ENCODE measurements at regions not wholly inside any gene's neighbourhood (a gene's known extent, or its start where the extent isn't known, plus 50 kb on each side); places are given as distances from the start of the nearest gene placed in this dataset.

DNA sequence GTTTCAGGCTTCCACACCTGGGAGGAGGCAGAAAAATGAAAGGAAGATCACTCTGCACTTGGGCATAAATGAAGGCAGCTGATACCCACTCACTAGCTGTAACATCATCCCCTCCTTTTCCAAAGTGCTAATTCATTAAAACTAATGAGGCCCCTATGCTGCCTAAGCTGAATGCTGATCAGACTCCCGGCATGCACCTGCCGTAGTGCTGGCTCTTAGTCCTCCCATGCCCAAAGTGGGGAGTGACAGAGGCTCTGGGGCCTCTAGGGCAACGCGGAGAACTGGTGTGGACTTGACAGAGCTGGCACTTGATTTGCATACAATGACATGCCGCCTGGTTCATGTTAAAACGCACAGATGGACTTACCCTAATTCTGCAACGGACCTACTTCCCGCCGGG is 96.5 kb upstream of the NCAM1 start:
- ATAC-seq (ENCODE audit: low FRiP score): no peak
- no peak for DNase-seq (ENCODE audit: low spot score)
- no peak for TF ChIP-seq CTCF (IDR thresholded peaks at IDR 0.05)

- DNase-seq (ENCODE audit: low spot score) (no peak), ATAC-seq (ENCODE audit: low FRiP score) (no peak)
- TF ChIP-seq CTCF (IDR thresholded peaks at IDR 0.05): no peak
These were observed 89.2 kb upstream of the NCAM1 start for GRCh38 chr11:112871909-112872500.

- no peak for TF ChIP-seq CTCF (IDR thresholded peaks at IDR 0.05)
- no peak for DNase-seq (ENCODE audit: low spot score)
- ATAC-seq (ENCODE audit: low FRiP score): no peak
These were observed 86.2 kb upstream of the NCAM1 start for GRCh38 chr11:112874980-112875379.

DNA sequence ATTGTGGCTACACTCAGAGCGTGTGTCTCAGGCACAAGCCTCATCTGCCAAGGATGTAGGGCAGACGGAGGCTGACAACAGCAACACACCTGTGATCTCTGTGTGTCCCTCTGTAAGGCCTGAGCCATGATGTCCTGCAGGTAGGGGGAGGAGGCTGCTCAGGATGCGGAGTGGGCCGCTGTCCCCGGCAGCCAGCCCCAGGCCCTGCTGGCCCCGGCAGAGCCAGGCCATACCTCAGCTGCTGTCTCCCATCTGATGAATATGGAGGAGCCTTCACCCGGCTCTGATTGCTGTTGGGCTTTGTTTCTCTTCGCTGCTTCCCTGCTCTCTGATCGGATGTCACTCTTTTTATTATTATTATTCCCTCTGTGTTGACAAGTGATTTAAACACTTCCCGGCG is 83.6 kb upstream of the NCAM1 start:
- ATAC-seq (ENCODE audit: low FRiP score) (no peak), DNase-seq (ENCODE audit: low spot score) (no peak)
- TF ChIP-seq CTCF (IDR thresholded peaks at IDR 0.05): no peak

- TF ChIP-seq CTCF (IDR thresholded peaks at IDR 0.05): no peak
- DNase-seq (ENCODE audit: low spot score): no peak
- no peak for ATAC-seq (ENCODE audit: low FRiP score)
These were observed 83.1 kb upstream of the NCAM1 start for GRCh38 chr11:112878033-112878601.

DNA sequence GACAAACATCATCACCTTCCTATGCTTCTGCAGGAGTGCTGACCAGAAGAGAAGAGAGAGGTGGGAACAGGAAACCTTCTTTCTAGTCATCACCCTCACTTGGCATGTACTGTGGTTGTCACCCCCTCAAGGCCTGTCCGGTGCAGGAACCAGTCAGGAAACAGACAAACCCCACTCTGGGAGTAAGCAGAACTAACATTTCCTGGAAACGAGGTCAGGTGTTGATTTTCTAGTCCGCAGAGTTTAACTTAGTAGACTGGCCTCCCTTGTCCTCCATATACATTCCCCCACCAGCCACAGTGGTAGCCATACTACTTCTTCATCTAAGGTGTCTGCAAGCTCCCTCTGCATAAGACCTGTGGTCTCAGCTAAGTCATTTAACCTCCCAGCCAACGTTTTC is 80.7 kb upstream of the NCAM1 start:
- no peak for TF ChIP-seq CTCF (IDR thresholded peaks at IDR 0.05)
- DNase-seq (ENCODE audit: low spot score) (no peak), ATAC-seq (ENCODE audit: low FRiP score) (no peak)

GRCh38 chr11:112881461-112881860 is 79.8 kb upstream of the NCAM1 start:
- TF ChIP-seq CTCF (IDR thresholded peaks at IDR 0.05): no peak
- ATAC-seq (ENCODE audit: low FRiP score) (peak; percentile 35), DNase-seq (ENCODE audit: low spot score) (no peak)

Data from omental fat pad (tissue), 3 donors.